GM10266 (cell line): ENCODE measurements at regions not wholly inside any gene's neighbourhood (a gene's known extent, or its start where the extent isn't known, plus 50 kb on each side); places are given as distances from the start of the nearest gene placed in this dataset.

Experiments
- DNase-seq: peaks from one replicate; pipeline ENCODE4 v3.0.0; 2012; ENCODE audit errors: extremely low spot score
- TF ChIP-seq, protein P1 (sequence below): IDR thresholded peaks from 2 replicates; pipeline ENCODE4 v1.5.1; 2012; ENCODE audit warnings: mild to moderate bottlenecking, low read depth; ENCODE audit not compliant: control insufficient read depth, insufficient read depth; ENCODE audit errors: missing control alignments

DNA sequence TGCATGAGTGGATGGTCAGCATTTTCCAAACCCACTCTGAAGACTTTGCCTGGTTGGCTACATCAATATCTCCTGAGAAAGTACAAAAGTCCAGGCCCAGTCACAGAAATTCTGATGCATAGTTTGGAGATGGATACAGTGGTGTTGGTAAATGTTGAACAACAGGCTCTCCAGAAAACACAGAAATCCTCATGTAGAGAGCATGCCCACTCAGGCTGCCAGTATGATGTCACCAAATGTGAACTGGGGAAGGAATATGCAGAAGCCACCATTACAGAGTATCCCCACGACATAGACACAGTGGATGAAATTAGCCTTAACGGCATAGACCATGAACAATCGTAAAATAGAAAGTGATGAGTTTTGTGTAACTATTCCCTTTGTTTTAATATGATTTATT is 97.1 kb upstream of the NXT1 start:
- no peak for DNase-seq

DNA sequence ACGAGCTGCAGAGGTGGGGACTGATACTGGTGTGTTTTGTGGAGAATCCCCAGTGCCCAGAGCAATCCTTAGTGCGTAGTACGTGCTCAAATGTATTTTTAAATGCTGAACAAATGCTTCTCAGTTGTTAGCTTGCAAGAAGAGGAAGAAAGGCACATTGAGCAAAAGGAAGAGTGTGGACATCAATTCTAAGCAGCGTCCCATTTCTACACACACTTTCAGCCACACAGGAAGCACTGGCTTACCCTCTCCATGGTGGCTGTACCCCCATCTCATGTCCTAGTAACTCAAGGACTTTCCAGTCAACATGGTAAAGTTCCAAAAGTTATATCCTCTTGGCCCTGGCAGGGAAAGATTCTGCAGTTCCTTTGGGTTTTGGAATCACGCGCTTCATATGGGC is 98.8 kb upstream of the NXT1 start:
- TF ChIP-seq, protein P1, sequence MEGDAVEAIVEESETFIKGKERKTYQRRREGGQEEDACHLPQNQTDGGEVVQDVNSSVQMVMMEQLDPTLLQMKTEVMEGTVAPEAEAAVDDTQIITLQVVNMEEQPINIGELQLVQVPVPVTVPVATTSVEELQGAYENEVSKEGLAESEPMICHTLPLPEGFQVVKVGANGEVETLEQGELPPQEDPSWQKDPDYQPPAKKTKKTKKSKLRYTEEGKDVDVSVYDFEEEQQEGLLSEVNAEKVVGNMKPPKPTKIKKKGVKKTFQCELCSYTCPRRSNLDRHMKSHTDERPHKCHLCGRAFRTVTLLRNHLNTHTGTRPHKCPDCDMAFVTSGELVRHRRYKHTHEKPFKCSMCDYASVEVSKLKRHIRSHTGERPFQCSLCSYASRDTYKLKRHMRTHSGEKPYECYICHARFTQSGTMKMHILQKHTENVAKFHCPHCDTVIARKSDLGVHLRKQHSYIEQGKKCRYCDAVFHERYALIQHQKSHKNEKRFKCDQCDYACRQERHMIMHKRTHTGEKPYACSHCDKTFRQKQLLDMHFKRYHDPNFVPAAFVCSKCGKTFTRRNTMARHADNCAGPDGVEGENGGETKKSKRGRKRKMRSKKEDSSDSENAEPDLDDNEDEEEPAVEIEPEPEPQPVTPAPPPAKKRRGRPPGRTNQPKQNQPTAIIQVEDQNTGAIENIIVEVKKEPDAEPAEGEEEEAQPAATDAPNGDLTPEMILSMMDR, result no peak

More for the DNA sequence above, 97.1 kb upstream of the NXT1 start:
- TF ChIP-seq, protein P1, result no peak

DNA sequence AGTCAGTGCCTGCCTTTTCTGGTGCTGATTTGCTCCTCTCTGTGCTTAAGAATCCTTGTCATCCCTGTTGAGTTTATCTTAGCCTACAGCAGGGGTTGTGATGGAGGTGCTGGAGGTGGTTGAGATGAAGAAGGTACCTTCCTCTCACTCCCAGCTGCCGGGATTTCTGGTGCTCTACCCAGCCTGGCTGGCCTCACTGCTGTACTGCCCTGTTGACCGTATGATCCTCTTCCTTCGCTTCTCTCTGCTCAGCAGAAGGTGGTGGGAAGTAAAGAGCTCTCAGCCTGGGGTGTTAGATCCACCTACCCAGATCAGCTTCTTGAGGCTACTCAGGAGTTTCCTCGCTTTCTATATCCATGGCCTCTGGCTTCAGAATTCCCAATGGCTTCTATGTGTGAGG is 101.0 kb upstream of the NXT1 start:
- TF ChIP-seq, protein P1, result no peak
- DNase-seq, result no peak

More for the DNA sequence above, 98.8 kb upstream of the NXT1 start:
- DNase-seq, result no peak

DNA sequence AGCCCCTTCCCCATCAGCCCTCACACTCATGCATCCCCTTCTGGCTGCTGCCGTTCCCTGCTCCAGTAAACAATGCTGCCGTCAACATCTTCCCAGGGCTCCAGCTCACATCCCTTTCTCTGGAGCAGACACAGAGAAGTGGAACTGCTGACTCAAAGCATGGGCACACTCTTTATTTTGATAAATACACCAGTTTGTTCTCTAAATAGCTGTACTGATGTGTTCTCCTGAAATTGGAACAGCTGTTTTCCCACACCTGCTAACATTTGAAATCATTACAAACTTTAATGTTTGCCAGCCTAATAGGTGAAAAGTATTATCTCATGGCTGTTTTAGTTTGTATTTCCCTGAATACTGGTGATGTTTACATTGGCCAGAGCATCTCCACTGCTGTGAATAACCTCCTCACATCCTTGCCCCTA is 102.1 kb upstream of the NXT1 start:
- TF ChIP-seq, protein P1, result no peak
- no peak for DNase-seq

DNA sequence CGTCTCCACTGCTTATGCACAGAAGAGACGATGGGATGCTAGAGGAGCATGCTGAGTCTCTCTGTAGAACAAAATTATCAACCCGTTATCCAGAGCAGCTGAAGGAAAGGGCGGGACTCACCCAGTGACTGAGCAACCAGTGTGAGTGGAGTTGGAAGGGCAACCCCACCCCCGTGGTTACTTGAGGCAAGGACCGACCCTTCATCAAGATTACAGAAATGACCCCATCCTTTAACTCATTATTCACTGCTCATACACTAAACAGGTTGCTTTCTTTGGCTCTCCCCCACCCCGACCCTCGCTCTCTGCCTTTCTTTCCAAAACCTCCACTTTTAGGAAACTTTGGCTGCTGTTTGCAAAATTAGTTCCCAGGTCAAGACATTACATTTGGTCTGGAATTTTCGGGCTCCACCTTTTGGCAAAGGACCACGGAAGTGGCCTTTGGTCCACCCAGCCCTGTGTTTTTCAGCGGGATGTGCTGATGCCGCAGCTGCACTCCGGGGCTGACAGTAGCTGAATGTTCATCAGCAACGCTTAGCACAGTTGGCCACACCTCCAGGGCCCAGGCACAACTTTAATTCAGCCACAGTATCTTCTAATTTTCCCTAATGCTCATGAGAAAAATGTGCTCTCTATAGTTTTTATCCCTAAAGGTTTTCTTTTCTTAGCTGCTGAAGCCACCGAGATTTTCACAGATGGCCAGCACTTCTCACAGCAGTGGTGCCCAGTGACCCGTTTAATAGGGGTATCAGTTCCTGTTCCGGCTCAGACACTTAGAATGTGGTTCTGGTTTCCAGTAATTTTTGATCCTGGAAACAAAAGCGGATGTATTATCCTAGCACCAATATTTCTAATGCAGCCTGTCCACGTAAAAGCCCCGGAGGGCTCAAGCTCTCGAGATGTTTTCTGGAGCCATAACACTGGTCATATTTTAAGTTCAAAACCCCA is 103.6 kb upstream of the NXT1 start:
- DNase-seq, result no peak
- TF ChIP-seq, protein P1, result no peak

DNA sequence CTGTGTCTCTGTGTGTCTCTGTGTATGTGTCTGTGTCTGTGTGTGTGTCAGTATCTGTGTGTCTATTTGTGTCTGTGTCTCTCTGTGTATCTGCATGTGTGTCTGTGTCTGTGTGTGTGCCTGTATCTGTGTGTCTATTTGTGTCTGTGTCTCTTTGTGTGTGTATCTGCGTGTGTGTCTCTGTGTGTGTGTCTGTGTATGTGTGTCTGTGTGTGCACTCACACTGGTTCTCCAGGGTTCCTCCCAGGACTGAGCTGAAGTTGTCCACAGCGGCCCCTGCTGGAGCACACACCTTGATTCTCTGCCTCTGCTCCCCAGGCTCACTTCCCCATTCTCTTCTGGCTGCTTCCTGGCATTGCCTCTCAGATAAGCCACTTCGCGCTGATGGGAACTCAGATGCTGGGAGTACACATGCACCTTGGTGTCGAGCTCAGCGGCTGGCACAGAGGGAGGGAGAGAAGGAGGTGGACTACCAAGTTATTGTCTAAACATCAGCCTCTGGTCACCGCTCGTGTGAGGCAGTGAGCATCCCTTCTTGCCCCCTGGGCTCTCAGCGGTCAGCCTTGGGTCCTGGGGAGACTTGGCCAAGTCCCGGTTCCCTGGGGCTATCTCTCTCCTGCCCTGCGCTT is 104.9 kb upstream of the NXT1 start:
- DNase-seq, result peak; percentile 65
- TF ChIP-seq, protein P1, result peak; percentile 73
